Epithelial cell of esophagus (primary cell): ENCODE measurements at regions not wholly inside any gene's neighbourhood (a gene's known extent, or its start where the extent isn't known, plus 50 kb on each side); places are given as distances from the start of the nearest gene placed in this dataset.

Experiments used
- DNase-seq: peaks from one replicate; pipeline ENCODE4 v3.0.0; 2010; ENCODE audit warnings: low read depth
- H3K4me3 ChIP-seq: 2 replicates; pipeline ENCODE4 v1.5.1; 2011; ENCODE audit warnings: mild to moderate bottlenecking, low read length, control low read depth
- TF ChIP-seq, protein P1 (sequence below): IDR thresholded peaks from 2 replicates; pipeline ENCODE4 v1.5.1; 2011; ENCODE audit warnings: low read depth, mild to moderate bottlenecking, low read length, control low read depth, inconsistent platforms; ENCODE audit not compliant: insufficient read depth; ENCODE audit errors: missing control alignments

DNA sequence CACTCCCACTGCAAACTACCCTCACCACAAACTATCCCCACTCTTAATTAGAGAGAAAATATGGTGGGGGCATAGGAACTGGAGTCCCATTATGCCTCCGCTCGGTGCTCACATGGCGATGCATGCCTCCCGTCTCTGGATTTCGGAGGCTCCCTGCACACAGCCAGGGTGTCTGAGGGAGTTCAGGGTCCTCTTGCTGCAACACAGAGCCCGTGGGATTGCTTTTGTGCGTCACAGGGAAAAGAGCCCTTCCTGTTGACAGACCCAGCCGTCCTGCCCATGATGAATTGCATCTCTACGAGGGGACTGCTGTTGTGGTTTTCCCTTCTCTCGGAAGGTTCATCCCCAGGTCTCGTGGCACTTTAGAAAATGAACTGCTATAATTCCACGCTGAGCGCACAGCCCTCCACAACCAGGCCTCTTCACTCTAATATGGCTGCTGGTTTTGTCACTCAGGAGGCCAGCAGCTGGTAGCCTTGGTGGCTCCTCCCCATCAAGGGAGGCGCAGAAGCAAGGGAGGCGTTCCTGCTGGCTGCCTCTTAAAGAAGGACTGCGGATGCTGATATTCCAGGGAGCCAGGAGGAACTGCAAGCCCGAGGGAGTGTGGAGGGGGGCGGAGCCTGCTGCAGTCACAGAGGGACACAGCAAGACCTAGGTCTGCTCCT lies 158.0 kb downstream of the KCNA5 start:
- no peak for DNase-seq
- TF ChIP-seq, protein P1, sequence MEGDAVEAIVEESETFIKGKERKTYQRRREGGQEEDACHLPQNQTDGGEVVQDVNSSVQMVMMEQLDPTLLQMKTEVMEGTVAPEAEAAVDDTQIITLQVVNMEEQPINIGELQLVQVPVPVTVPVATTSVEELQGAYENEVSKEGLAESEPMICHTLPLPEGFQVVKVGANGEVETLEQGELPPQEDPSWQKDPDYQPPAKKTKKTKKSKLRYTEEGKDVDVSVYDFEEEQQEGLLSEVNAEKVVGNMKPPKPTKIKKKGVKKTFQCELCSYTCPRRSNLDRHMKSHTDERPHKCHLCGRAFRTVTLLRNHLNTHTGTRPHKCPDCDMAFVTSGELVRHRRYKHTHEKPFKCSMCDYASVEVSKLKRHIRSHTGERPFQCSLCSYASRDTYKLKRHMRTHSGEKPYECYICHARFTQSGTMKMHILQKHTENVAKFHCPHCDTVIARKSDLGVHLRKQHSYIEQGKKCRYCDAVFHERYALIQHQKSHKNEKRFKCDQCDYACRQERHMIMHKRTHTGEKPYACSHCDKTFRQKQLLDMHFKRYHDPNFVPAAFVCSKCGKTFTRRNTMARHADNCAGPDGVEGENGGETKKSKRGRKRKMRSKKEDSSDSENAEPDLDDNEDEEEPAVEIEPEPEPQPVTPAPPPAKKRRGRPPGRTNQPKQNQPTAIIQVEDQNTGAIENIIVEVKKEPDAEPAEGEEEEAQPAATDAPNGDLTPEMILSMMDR: no peak
- no peak overlapping the region for H3K4me3 ChIP-seq

DNA sequence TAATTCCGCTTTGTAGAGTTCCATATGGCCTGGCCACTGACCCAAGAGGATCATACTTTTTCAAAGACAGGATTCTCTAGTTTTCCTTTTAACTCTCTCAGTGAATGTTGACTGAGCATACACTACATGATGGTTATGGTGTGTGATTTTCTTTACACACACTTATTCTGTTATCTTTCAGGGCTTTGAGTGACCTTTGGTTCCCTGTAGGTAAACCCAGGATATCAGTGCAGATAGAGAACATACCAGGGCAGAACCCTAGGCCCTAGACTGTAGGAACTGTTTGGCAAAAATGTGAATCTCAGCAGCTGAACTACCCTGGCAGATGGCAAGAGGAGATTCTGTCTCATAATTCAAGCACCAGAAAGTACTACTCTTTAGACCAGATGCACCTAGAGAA lies 159.6 kb downstream of the KCNA5 start:
- TF ChIP-seq, protein P1: no peak
- no peak for DNase-seq

DNA sequence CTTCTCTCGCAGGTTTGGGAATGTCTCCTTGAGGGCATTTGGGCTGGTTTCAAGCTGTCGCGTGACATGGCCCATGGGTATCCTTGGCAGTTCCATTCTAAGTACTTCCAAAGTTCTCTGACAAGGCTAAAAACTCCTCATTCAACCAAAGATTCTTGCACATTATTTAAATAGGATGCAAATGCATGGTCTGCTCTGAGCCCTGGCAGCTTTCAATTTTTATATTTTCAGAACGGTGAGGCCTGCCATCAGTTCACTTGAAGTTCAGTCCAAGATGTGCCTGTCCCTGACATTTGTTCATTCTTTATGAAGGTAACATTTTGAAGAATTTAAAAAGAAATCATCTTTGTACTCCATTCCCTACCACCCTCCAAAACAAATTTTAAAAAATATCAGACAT lies 160.0 kb downstream of the KCNA5 start:
- H3K4me3 ChIP-seq: no peak overlapping the region
- TF ChIP-seq, protein P1: no peak
- DNase-seq: no peak

More for the DNA sequence above, 159.6 kb downstream of the KCNA5 start:
- no peak overlapping the region for H3K4me3 ChIP-seq

DNA sequence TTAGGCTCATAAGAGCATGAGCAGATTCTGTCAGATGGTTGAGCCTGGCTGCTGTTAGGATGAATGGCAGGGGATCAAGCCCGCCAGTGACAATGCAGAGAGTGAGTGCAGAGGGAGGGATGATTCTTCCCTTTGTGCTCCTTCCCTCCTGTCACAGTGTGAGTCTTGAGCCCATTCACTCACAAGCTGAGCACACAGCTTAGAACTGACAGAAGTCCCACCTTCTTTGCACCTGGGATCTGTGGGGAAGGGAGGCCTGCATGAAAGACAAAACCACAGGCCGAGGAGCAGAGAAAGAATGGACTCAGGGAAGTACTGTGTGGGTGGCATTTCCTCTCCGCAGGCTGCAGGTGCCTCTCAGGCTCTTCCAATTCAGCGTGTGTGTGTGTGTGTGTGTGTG lies 160.6 kb downstream of the KCNA5 start:
- no peak overlapping the region for H3K4me3 ChIP-seq
- DNase-seq: no peak
- TF ChIP-seq, protein P1: no peak

DNA sequence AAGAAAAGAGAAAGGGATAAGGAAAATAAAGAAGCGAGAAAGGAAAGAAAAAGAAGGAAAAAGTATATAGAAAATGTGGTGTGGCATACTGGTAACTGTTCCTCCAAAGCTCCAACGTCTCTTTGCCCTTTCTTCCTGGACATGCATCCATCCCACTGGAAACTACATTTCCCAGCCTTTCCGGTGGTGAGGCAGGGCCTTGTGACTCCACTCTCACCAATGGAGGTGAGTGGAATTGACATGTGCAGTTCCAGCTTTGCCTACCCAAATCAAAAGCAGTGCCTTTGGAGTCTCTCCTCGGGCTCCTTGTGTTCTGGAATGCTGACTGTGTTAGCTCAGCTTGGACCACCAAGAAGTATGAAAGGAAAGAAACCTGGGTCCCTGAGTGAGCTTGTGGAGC lies 161.2 kb downstream of the KCNA5 start:
- no peak overlapping the region for H3K4me3 ChIP-seq
- TF ChIP-seq, protein P1: no peak
- DNase-seq: no peak

DNA sequence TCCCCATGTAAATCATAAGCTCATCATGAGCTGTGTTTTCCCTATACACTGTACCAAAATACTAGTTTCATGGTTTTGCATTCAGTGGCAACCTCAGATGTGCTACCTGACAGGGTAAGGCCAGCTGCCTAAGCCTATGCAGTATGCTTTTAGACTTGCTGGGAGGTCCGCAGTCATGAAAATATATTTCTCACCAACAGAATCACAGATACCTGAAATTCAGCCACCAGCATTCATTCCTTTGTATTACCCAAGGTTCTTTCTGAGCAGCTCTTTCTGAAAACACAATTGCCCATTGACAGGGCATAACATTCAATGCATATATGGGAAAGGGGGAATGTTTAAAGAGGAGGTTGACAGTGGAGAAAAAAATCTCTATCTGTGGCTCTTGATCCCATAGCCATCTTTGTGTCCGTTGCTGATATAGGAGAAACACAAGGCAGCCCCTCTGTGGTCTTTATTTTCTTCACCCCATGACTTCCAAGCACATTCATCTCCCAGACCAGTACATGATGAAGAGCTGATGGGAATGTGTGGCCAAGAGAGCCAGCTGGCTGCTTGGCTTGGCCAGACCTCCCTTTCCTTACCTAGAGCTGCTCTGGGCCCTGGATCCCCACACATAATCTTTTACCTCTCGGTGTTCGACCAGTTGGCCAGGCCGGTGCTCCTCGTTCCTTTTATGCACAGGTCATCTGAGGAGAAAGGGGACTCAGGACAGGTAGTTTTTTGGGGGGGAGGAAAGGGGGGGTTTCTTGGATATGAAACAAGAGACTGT lies 162.9 kb downstream of the KCNA5 start:
- DNase-seq: no peak
- TF ChIP-seq, protein P1: no peak

More for the DNA sequence above, 162.9 kb downstream of the KCNA5 start:
- no peak overlapping the region for H3K4me3 ChIP-seq
